HUES64 (cell line): ENCODE measurements at regions not wholly inside any gene's neighbourhood (a gene's known extent, or its start where the extent isn't known, plus 50 kb on each side); places are given as distances from the start of the nearest gene placed in this dataset.

Experiments used
- H3K27ac ChIP-seq: 2 replicates; pipeline ENCODE4 v1.7.0; 2013; ENCODE audit warnings: low read depth, low read length, inconsistent platforms
- H3K27me3 ChIP-seq: 2 replicates; pipeline ENCODE4 v1.6.1; 2013; ENCODE audit warnings: mild to moderate bottlenecking, low read length; ENCODE audit not compliant: insufficient read depth
- H3K36me3 ChIP-seq: 2 replicates; pipeline ENCODE4 v1.6.1; 2013; ENCODE audit warnings: mild to moderate bottlenecking, low read length; ENCODE audit not compliant: insufficient read depth
- H3K4me1 ChIP-seq: 2 replicates; pipeline ENCODE4 v1.6.1; 2013; ENCODE audit warnings: mild to moderate bottlenecking, low read length, moderate library complexity; ENCODE audit not compliant: insufficient read depth
- H3K4me3 ChIP-seq: 2 replicates; pipeline ENCODE4 v1.5.1; 2013; ENCODE audit warnings: mild to moderate bottlenecking, low read length, moderate library complexity
- H3K9ac ChIP-seq: 2 replicates; pipeline ENCODE4 v1.6.1; 2013; ENCODE audit warnings: mild to moderate bottlenecking, low read depth, low read length
- H3K9me3 ChIP-seq: 2 replicates; pipeline ENCODE4 v1.6.1; 2013; ENCODE audit warnings: low read depth, low read length; ENCODE audit not compliant: insufficient read depth
- WGBS: fragments of 150-250, 120-280 bp; methylation state at CpG from one replicate; pipeline ENCODE4 v1.1.7; 2013; ENCODE audit warnings: missing lambda C conversion rate; 5-methylcytosine and 5-hydroxymethylcytosine counted together

- no peak overlapping the region for H3K4me3 ChIP-seq
- no peak overlapping the region for H3K27ac ChIP-seq
- peaks cover 9% of the 10 kb centered on the region; the same call in 1 of the 2 replicates for H3K4me1 ChIP-seq
- H3K36me3 ChIP-seq: no peaks in the 10 kb centered on the region
- no peaks in the 10 kb centered on the region for H3K9me3 ChIP-seq
- WGBS: 98% methylated on average over 2 of the region's 2 CpGs
- H3K9ac ChIP-seq: no peak overlapping the region
- no peaks in the 10 kb centered on the region for H3K27me3 ChIP-seq
These were observed 419.0 kb upstream of the TGFBR2 start for GRCh38 chr3:30187366-30187765.

DNA sequence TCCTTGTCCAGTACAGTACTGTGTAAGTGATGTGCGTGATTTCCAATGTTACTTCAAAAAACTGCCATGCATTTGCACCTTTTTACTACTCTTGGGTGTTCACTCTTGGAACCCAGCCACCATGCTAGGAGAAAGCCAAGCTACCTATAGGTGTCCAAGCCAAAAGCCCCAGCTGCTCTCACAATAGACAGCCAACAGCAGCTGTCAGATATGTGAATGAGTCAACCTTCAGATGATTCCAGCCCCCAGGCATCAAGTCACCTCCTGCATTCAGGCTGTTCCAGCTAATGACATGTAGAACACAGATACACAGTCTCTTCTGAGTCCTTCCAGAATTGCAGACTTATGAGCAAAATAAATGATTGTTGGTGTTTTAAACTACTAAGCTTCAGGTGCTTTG, 417.7 kb upstream of the TGFBR2 start:
- H3K4me1 ChIP-seq: peaks cover 9% of the 10 kb centered on the region; the same call in 1 of the 2 replicates
- WGBS: 94% methylated on average over 1 of the region's 1 CpG
- no peaks in the 10 kb centered on the region for H3K27me3 ChIP-seq
- H3K36me3 ChIP-seq: no peaks in the 10 kb centered on the region
- H3K4me3 ChIP-seq: no peak overlapping the region
- no peak overlapping the region for H3K27ac ChIP-seq
- H3K9me3 ChIP-seq: no peaks in the 10 kb centered on the region
- no peak overlapping the region for H3K9ac ChIP-seq

- Histone ChIP-seq H3K36me3 (no peaks in the 10 kb centered on the region), H3K9me3 (no peaks in the 10 kb centered on the region), H3K4me3 (no peak overlapping the region), H3K9ac (no peak overlapping the region), H3K4me1 (peaks cover 9% of the 10 kb centered on the region; the same call in 1 of the 2 replicates), H3K27me3 (no peaks in the 10 kb centered on the region), H3K27ac (no peak overlapping the region)
- WGBS: no CpG with 5 or more reads among the region's 3 CpGs
These were observed 416.5 kb upstream of the TGFBR2 start for GRCh38 chr3:30189900-30190299.

GRCh38 chr3:30193625-30194044, 412.8 kb upstream of the TGFBR2 start:
- Histone ChIP-seq H3K9me3 (no peaks in the 10 kb centered on the region), H3K9ac (no peak overlapping the region), H3K27me3 (no peaks in the 10 kb centered on the region), H3K4me3 (no peak overlapping the region), H3K4me1 (no peaks in the 10 kb centered on the region), H3K36me3 (no peaks in the 10 kb centered on the region), H3K27ac (no peak overlapping the region)
- WGBS: 96% methylated on average over 2 of the region's 2 CpGs

GRCh38 chr3:30195352-30195751, 411.0 kb upstream of the TGFBR2 start:
- no peaks in the 10 kb centered on the region for H3K27me3 ChIP-seq
- H3K4me3 ChIP-seq: no peak overlapping the region
- WGBS: 94% methylated on average over 2 of the region's 2 CpGs
- H3K27ac ChIP-seq: no peak overlapping the region
- H3K4me1 ChIP-seq: peaks cover 4% of the 10 kb centered on the region; the same call in 1 of the 2 replicates
- H3K9me3 ChIP-seq: no peaks in the 10 kb centered on the region
- no peaks in the 10 kb centered on the region for H3K36me3 ChIP-seq
- no peak overlapping the region for H3K9ac ChIP-seq

DNA sequence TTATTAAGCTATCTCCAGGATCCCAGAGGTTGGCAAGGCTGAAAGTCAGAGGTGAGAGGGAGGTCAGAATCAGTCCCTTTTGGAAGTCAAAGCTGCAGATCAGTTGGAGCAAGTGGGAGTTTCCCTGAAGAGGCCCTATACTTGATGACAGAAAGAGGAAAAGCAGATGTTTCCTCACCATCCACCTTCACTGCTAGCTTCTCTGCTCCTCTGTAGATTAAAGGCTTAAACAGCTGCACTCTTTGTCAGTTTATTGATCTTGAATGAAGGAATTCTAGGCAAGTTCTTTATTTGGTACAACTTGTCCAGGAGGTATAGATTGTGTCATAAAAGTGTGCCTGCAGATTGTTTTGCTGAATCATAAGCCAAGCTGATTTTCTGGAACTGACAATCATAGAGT, 408.2 kb upstream of the TGFBR2 start:
- Histone ChIP-seq H3K27ac (no peak overlapping the region), H3K4me3 (no peak overlapping the region), H3K4me1 (peaks cover 4% of the 10 kb centered on the region; the same call in 1 of the 2 replicates), H3K9ac (no peak overlapping the region), H3K9me3 (no peaks in the 10 kb centered on the region), H3K36me3 (no peaks in the 10 kb centered on the region), H3K27me3 (no peaks in the 10 kb centered on the region)

DNA sequence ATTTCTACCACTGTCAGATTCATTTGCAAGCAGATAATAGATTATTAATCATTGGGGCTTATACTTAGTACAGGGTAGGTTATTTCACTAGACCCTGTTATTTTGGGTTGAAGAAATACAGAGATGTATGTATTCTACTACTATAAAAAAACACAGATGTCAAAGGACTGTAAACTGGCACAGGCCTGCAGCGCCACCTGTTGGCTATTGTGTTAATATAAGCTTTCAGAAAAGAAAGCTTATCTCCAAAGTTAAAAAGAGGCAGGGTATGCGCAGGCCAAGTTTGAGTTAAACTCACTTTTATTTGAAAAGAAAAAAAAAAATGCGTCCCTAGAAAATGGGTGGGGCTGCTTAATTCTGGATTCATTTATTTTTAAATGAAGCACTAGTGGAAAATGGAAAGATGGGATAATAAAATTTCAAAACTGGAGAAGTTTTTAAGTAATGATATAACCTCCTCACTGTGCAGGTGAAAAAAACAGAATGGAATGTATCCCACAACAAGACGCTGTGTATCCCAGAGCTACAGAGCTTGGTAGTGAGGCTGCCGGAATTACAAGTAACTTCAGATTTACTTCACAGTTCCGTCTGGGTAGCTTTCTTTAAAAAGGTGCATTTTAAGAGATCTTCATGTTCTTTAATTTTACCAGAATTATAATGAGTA, 407.2 kb upstream of the TGFBR2 start:
- 58% methylated on average over 6 of the region's 6 CpGs for WGBS

GRCh38 chr3:30199855-30200254, 406.5 kb upstream of the TGFBR2 start:
- Histone ChIP-seq H3K9me3 (no peaks in the 10 kb centered on the region), H3K4me3 (no peak overlapping the region), H3K27me3 (no peaks in the 10 kb centered on the region), H3K36me3 (no peaks in the 10 kb centered on the region), H3K27ac (no peak overlapping the region), H3K9ac (no peak overlapping the region), H3K4me1 (peaks cover 4% of the 10 kb centered on the region; the same call in 1 of the 2 replicates)
- 88% methylated on average over 2 of the region's 3 CpGs for WGBS

More for the DNA sequence above, 407.2 kb upstream of the TGFBR2 start:
- Histone ChIP-seq H3K27ac (no peak overlapping the region), H3K4me1 (peaks cover 4% of the 10 kb centered on the region; the same call in 1 of the 2 replicates), H3K9ac (no peak overlapping the region), H3K9me3 (no peaks in the 10 kb centered on the region), H3K36me3 (no peaks in the 10 kb centered on the region), H3K4me3 (no peak overlapping the region), H3K27me3 (no peaks in the 10 kb centered on the region)

DNA sequence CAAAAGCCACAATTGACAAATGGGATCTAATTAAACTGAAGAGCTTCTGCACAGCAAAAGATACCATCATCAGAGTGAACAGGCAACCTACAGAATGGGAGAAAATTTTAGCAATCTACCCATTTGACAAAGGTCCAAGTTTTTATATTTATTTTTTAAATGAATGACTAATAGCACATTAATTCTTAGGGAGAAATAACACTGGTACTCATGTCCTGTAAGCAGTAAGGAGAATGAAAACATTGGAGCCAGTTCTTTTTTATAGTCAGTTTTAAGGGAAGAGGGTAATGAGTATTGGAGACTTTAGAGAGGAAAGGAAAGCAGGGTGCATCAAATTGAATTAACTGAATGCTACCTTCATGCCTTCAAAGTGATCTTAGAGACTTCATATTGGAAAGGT, 404.7 kb upstream of the TGFBR2 start:
- Histone ChIP-seq H3K4me3 (no peak overlapping the region), H3K27me3 (no peaks in the 10 kb centered on the region), H3K9ac (no peak overlapping the region), H3K9me3 (no peaks in the 10 kb centered on the region), H3K36me3 (no peaks in the 10 kb centered on the region), H3K27ac (no peak overlapping the region), H3K4me1 (peaks cover 4% of the 10 kb centered on the region; the same call in 1 of the 2 replicates)

- Histone ChIP-seq H3K4me1 (peaks cover 4% of the 10 kb centered on the region; the same call in 1 of the 2 replicates), H3K27me3 (no peaks in the 10 kb centered on the region), H3K27ac (no peak overlapping the region), H3K36me3 (no peaks in the 10 kb centered on the region), H3K4me3 (no peak overlapping the region), H3K9ac (no peak overlapping the region), H3K9me3 (no peaks in the 10 kb centered on the region)
- 96% methylated on average over 2 of the region's 2 CpGs for WGBS
These were observed 403.1 kb upstream of the TGFBR2 start for GRCh38 chr3:30203301-30203700.

- Histone ChIP-seq H3K27me3 (no peaks in the 10 kb centered on the region), H3K9me3 (no peaks in the 10 kb centered on the region), H3K4me1 (peaks cover 4% of the 10 kb centered on the region; the same call in 1 of the 2 replicates), H3K4me3 (no peak overlapping the region), H3K27ac (no peak overlapping the region), H3K9ac (no peak overlapping the region), H3K36me3 (no peaks in the 10 kb centered on the region)
These were observed 402.3 kb upstream of the TGFBR2 start for GRCh38 chr3:30204126-30204525.

DNA sequence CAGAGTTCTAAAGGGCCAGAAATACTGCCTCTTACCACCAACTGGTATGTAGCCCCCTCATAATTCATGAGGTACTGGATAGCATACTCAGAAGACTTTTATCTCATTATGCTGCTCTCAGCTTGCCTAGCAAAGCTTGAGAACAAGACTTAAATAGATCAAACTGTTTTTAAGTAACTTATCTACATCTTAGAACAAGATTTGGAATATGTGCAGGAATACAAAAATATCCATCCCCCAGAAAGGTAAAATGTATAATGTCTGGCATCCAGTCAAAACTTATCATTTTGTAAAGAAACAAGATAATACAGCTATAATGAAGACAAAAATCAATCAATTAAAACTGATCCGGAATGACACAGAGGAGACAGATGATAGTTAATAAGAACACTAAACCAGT, 400.4 kb upstream of the TGFBR2 start:
- H3K4me3 ChIP-seq: no peak overlapping the region
- no peaks in the 10 kb centered on the region for H3K36me3 ChIP-seq
- H3K27me3 ChIP-seq: no peaks in the 10 kb centered on the region
- WGBS: no CpG with 5 or more reads among the region's 1 CpG
- H3K9me3 ChIP-seq: no peaks in the 10 kb centered on the region
- H3K27ac ChIP-seq: no peak overlapping the region
- H3K4me1 ChIP-seq: no peaks in the 10 kb centered on the region
- no peak overlapping the region for H3K9ac ChIP-seq
